ENCODE measurements at regions not wholly inside any gene's neighbourhood (a gene's known extent, or its start where the extent isn't known, plus 50 kb on each side); places are given as distances from the start of the nearest gene placed in this dataset.

- no peak for TF ChIP-seq POLR2A (IDR thresholded peaks at IDR 0.05)
- TF ChIP-seq, protein P1, sequence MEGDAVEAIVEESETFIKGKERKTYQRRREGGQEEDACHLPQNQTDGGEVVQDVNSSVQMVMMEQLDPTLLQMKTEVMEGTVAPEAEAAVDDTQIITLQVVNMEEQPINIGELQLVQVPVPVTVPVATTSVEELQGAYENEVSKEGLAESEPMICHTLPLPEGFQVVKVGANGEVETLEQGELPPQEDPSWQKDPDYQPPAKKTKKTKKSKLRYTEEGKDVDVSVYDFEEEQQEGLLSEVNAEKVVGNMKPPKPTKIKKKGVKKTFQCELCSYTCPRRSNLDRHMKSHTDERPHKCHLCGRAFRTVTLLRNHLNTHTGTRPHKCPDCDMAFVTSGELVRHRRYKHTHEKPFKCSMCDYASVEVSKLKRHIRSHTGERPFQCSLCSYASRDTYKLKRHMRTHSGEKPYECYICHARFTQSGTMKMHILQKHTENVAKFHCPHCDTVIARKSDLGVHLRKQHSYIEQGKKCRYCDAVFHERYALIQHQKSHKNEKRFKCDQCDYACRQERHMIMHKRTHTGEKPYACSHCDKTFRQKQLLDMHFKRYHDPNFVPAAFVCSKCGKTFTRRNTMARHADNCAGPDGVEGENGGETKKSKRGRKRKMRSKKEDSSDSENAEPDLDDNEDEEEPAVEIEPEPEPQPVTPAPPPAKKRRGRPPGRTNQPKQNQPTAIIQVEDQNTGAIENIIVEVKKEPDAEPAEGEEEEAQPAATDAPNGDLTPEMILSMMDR (IDR thresholded peaks at IDR 0.05): no peak
Measured at GRCh38 chr17:36814958-36815357, 122.3 kb upstream of the LHX1 start.
